ENCODE measurements at regions not wholly inside any gene's neighbourhood (a gene's known extent, or its start where the extent isn't known, plus 50 kb on each side); places are given as distances from the start of the nearest gene placed in this dataset.

- TF ChIP-seq, protein P1, sequence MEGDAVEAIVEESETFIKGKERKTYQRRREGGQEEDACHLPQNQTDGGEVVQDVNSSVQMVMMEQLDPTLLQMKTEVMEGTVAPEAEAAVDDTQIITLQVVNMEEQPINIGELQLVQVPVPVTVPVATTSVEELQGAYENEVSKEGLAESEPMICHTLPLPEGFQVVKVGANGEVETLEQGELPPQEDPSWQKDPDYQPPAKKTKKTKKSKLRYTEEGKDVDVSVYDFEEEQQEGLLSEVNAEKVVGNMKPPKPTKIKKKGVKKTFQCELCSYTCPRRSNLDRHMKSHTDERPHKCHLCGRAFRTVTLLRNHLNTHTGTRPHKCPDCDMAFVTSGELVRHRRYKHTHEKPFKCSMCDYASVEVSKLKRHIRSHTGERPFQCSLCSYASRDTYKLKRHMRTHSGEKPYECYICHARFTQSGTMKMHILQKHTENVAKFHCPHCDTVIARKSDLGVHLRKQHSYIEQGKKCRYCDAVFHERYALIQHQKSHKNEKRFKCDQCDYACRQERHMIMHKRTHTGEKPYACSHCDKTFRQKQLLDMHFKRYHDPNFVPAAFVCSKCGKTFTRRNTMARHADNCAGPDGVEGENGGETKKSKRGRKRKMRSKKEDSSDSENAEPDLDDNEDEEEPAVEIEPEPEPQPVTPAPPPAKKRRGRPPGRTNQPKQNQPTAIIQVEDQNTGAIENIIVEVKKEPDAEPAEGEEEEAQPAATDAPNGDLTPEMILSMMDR (IDR thresholded peaks at IDR 0.05) = no peak
- TF ChIP-seq POLR2A (IDR thresholded peaks at IDR 0.05) (no peak), EP300 (IDR thresholded peaks at IDR 0.05) (no peak)
These were observed 50.5 kb upstream of the POU2AF2 start for GRCh38 chr11:111194860-111195568.
